NT2/D1 (cell line): ENCODE measurements at regions not wholly inside any gene's neighbourhood (a gene's known extent, or its start where the extent isn't known, plus 50 kb on each side); places are given as distances from the start of the nearest gene placed in this dataset.

Experiments
- SUZ12 ChIP-seq: IDR thresholded peaks from 2 replicates; pipeline ENCODE4 v1.6.1; 2011; ENCODE audit not compliant: insufficient read length, insufficient read depth; ENCODE audit errors: extremely low read depth
- YY1 ChIP-seq: IDR thresholded peaks from 2 replicates; pipeline ENCODE4 v1.6.1; 2011; ENCODE audit not compliant: insufficient read length, insufficient read depth
- ZNF274 ChIP-seq: IDR thresholded peaks from 2 replicates; pipeline ENCODE4 v1.6.1; 2011; ENCODE audit warnings: mild to moderate bottlenecking, low read depth, low read length

DNA sequence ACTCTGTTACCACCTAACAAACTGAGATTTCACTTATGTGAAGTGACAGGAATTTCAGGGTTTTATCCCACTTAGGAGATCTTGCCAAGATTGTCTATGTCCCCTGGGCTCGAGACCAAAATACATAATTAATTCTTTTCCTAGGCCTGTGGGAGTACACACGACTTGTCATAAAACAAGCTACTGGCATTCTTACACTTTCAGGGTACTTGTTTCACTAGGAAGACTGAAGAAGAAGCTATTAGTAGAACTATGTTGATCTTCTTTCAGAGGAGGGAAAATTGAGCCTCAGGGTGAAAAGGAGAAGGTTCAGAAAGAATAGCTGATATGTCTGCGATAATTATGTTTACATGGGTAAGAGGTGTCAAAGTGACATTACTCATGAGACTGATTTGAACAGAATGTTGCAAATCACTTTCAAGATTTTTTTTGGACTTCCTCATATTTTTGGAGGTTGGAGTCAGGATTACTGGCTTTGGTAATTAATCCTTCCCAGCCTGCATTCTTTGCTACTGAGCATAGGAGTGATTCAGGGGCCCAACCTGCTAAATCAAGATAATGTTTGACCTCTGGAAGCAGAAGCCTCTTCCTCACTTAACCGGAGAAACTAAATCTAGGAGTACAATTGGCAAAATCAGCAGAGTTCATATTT is 240.0 kb upstream of the NT5C1B start:
- TF ChIP-seq ZNF274: no peak
- TF ChIP-seq YY1: no peak
- no peak for TF ChIP-seq SUZ12
